ENCODE measurements at regions not wholly inside any gene's neighbourhood (a gene's known extent, or its start where the extent isn't known, plus 50 kb on each side); places are given as distances from the start of the nearest gene placed in this dataset.

GRCh38 chr12:93101367-93101766 lies 172.3 kb upstream of the EEA1 start:
- Histone ChIP-seq H3K4me3 (no peak overlapping the region), H3K9me3 (no peaks in the 10 kb centered on the region), H3K36me3 (no peaks in the 10 kb centered on the region), H3K4me1 (no peaks in the 10 kb centered on the region), H3K27me3 (no peaks in the 10 kb centered on the region), H3K27ac (no peak overlapping the region)
- DNase-seq: no peak
- TF ChIP-seq CTCF (IDR thresholded peaks at IDR 0.05): no peak
- intact Hi-C loops (cut with DNase I): no loop called here
- ATAC-seq: no peak

DNA sequence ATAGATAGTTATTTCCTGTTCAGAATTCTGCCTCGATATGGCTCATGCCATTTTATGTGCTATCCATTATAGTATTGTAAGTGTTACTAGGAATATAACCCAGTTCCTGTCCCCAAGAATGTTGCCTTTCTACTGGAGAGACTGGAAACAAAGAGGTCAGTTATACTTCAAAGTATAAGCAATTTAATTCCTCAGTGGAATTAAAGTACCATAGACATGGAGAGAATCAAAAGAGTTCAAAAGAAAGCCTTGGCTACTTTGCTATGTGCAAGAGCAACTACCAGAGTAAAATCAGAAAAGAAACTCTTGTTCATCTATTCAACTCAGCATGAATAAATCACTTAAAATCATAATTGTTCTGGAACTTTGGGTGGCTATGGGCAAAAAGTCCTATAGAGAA lies 173.2 kb upstream of the EEA1 start:
- H3K27me3 ChIP-seq: no peaks in the 10 kb centered on the region
- intact Hi-C loops (cut with DNase I): no loop called here
- no peak for ATAC-seq
- no peak for DNase-seq
- no peak overlapping the region for H3K27ac ChIP-seq
- no peak overlapping the region for H3K4me3 ChIP-seq
- no peaks in the 10 kb centered on the region for H3K4me1 ChIP-seq
- no peaks in the 10 kb centered on the region for H3K9me3 ChIP-seq
- no peaks in the 10 kb centered on the region for H3K36me3 ChIP-seq
- TF ChIP-seq CTCF (IDR thresholded peaks at IDR 0.05): no peak

DNA sequence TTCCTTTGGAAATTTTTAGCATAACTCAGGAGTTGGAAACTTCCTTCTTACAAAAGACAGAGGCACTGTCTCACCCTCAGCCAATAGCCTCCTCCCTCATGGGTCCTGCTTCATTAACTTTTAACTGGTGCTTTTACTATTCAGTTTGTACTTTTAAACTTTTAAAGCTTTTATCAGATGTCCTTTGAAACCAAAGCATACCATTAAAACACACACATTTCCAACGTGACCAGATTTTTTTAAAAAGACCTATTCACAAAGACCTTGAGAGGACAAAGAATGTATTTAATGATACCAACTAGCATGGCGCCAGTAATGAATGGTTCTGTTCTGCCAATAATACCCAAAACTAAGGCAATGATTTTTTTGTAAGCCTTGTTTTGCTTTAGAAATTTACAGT lies 173.6 kb upstream of the EEA1 start:
- Histone ChIP-seq H3K27me3 (no peaks in the 10 kb centered on the region), H3K4me3 (no peak overlapping the region), H3K36me3 (no peaks in the 10 kb centered on the region), H3K4me1 (no peaks in the 10 kb centered on the region), H3K9me3 (no peaks in the 10 kb centered on the region), H3K27ac (no peak overlapping the region)
- intact Hi-C loops (cut with DNase I): no loop called here
- ATAC-seq (no peak), DNase-seq (no peak)
- no peak for TF ChIP-seq CTCF (IDR thresholded peaks at IDR 0.05)

DNA sequence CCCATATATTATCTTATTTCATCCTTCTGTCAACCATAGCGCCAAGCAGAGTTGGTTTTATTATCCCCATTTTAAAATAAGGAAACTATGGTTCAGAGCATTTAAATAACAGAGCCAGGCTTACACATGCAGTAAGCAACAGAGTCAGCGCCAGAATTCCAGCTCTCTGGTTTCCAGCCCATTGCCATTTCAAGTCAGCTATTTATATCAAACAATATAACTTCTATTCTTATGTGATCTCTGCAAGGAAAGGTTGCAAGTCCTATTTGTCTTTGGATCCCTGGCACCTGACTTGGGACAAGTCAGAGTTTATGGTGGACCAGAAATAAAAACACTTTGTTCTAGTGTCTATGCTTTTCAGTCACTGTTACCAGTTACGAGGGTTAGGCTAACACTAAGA lies 174.1 kb upstream of the EEA1 start:
- no peak for DNase-seq
- intact Hi-C loops (cut with DNase I): no loop called here
- Histone ChIP-seq H3K9me3 (no peaks in the 10 kb centered on the region), H3K27me3 (no peaks in the 10 kb centered on the region), H3K36me3 (no peaks in the 10 kb centered on the region), H3K4me1 (no peaks in the 10 kb centered on the region), H3K4me3 (no peak overlapping the region), H3K27ac (no peak overlapping the region)
- TF ChIP-seq CTCF (IDR thresholded peaks at IDR 0.05): no peak
- no peak for ATAC-seq

DNA sequence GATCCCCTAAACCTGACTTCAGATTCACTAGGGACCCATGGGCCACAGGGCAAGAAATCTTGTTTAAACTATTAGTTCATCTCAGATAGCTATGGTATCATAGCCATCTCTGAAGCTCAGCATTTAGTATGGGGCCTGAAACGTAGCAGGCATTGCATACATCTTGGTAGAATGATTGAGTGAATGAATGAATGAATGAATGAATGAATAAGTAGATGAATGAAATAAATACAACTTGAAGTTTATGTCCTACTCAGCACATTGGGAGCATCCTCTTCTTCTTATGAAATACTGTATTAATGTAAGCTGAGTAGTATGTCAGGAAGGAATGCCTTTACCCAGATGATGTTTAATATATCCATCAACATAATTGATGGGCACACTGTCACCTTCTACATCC lies 175.4 kb upstream of the EEA1 start:
- Histone ChIP-seq H3K4me3 (no peak overlapping the region), H3K27me3 (no peaks in the 10 kb centered on the region), H3K9me3 (no peaks in the 10 kb centered on the region), H3K36me3 (no peaks in the 10 kb centered on the region), H3K27ac (no peak overlapping the region), H3K4me1 (no peaks in the 10 kb centered on the region)
- TF ChIP-seq CTCF (IDR thresholded peaks at IDR 0.05): no peak
- no peak for ATAC-seq
- DNase-seq: no peak
- intact Hi-C loops (cut with DNase I): no loop called here

Measured in left lung (tissue), 4 donors.